Suppressor macrophage treated with lipopolysaccharide for 1 hour (primary cell): ENCODE measurements at regions not wholly inside any gene's neighbourhood (a gene's known extent, or its start where the extent isn't known, plus 50 kb on each side); places are given as distances from the start of the nearest gene placed in this dataset.
A peak's percentile ranks its signal among the peaks of the same experiment; 100 is the strongest.
"Not testable (repeated sequence)": the region's sequence is repeated elsewhere in the genome, so short reads cannot be mapped to it uniquely, and the experiment has no call there.

Experiments
- DNase-seq, 3 donors: peaks; one replicate each; pipeline ENCODE4 v3.0.0-alpha.2; 2020 to 2022

- DNase-seq, result no peak
These were observed 158.9 kb downstream of the HINT1 start for GRCh38 chr5:131005963-131006684.

DNA sequence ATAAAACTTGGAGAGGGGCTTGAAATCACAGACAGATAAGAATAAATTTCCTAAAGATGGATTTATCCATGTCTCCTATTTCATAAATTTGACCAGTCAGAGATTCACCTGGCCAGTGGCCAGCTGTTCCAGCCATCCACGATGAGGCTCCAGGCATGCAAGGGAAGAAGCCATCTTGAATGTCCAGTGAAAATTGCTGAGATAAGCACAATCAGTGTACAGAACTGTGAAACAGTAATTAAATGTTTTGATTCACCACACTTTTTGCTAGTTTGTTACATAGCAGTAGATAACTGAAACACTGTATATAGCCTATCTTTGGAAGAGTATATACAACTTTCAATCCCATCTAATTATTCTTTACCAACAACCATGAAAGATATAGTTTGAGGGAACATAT, 163.5 kb downstream of the HINT1 start:
- DNase-seq, result no peak

GRCh38 chr5:131000289-131000688, 164.8 kb downstream of the HINT1 start:
- no peak for DNase-seq

- not testable (repeated sequence) for DNase-seq
These were observed 168.3 kb downstream of the HINT1 start for GRCh38 chr5:130996720-130997119.

DNA sequence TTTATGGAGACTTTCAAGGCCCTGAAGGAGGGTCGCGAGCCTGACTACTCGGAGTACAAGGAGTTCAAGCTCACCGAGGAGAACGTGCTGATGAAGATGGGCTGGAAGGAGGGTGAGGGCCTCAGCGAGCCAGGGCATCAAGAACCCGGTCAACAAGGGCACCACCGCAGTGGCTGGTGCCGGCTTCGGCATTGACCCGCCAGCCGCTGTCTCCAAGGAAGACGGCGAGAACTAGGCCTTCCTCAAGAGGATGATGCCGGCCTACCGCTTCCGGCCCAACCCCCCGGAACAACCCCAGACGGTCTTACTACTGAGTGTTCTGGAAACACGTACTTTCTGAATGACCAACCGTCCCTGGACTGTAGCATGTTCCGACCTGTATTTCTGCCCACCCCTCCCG, 169.2 kb downstream of the HINT1 start:
- no peak for DNase-seq

DNA sequence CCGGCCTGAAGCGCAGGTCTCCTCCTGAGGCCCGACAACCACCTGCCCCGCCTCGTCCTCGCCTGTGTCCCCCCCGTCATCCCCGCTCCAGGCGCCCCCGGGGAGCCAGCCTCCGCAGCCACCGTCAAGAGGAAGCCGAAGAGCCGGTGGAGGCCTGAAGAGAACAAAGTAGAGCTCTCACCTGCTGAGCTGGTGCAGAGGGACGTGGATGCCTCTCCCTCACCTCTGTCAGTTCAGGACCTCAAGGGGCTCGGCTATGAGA, 169.9 kb downstream of the HINT1 start:
- DNase-seq, result no peak

DNA sequence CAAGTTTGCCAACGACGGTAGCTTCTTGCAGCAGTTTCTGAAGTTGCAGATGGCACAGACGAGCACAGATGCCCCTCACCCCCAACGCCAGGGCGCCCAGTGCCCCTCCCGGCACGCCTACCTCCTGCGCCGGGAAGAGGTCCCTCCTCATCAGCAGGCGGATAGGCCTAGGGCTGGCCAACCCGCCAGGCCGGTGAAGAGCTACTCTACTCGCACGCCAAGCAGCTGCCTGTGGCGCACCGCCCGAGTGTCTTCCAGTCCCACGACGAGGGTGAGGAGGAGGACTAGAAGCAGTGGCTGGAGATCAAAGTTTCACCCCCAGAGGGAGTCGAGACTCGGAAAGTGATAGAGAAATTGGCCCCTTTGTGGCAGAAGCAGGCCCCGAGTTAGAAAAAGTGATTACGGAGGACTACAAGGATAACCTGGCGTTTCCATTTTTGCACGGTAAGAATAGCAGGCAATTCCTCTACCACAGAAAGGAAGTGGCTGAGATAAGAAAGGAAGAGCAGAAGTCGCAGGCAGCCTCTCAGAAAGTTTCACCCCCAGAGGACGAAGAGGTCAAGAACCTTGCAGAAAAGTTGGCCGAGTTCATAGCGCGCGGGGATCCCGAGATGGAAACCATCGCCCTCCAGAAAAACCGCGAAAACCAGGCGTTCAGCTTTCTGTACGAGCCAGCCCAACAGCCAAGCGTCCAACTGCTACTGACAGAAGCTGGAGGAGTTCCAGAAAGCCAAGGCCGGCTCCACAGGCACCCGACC, 170.4 kb downstream of the HINT1 start:
- DNase-seq, result no peak

GRCh38 chr5:130992621-130993020, 172.4 kb downstream of the HINT1 start:
- no peak for DNase-seq

DNA sequence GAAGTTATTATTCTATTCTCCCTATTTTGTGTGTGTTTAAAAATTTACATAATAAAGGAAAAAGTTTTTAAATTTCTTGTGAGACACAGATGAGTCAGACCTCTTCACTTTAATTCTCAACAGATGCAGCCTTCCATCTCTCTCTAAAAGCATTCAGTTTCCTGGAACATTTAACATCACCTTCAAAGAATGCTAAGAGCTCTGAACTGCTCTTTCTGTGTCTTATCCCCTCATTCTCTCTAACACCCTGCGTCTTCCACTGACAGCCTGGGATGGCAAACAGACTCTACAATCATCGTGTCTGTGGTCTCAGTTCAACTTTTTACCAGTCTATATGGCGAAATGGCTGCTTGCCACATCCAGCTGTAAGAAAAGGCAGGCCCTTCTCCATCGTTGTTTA, 173.0 kb downstream of the HINT1 start:
- no peak for DNase-seq

DNA sequence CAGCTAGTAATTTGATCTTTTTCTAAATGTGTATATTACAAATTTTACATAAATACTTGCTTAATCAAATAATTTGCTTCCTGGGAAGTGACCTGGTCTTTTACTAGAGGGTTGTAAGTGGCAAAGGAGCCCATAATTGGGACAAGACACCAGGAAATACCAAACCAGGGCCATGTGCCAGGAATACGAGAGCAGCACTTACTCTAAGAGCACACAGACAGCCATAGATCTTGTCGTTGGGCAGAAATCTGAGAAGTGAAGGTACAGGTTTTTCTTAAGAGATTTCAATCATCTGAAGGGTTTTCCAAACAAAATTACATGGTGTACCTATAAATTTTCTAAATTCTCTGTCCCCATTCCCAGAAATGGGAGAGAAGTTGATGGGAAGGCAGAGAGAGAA, 179.3 kb downstream of the HINT1 start:
- no peak for DNase-seq

- DNase-seq, result no peak
These were observed 183.4 kb downstream of the HINT1 start for GRCh38 chr5:130981663-130982062.

GRCh38 chr5:130978475-130978874, 186.6 kb downstream of the HINT1 start:
- no peak for DNase-seq

- no peak for DNase-seq
These were observed 188.6 kb downstream of the HINT1 start for GRCh38 chr5:130976493-130976892.

DNA sequence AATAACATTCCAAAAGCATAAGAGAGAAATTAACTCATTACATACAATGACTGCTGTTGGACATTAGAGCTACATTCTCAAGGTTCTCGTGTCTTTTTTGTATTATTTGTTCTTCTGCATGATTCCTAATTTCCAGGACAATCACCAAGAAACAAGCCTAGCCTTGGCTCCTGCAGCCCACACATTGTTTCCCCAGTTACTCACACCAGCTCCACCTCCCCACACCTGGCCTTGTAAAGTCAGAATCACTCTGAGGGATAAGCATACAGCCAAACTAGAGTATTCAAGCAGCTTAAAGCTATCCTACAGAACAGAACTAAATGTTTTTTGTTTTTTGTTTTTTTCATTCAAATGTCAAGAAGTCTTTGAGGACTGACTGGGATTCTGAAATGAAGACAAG, 189.2 kb downstream of the HINT1 start:
- no peak for DNase-seq

GRCh38 chr5:130975299-130975698, 189.8 kb downstream of the HINT1 start:
- DNase-seq, result no peak

DNA sequence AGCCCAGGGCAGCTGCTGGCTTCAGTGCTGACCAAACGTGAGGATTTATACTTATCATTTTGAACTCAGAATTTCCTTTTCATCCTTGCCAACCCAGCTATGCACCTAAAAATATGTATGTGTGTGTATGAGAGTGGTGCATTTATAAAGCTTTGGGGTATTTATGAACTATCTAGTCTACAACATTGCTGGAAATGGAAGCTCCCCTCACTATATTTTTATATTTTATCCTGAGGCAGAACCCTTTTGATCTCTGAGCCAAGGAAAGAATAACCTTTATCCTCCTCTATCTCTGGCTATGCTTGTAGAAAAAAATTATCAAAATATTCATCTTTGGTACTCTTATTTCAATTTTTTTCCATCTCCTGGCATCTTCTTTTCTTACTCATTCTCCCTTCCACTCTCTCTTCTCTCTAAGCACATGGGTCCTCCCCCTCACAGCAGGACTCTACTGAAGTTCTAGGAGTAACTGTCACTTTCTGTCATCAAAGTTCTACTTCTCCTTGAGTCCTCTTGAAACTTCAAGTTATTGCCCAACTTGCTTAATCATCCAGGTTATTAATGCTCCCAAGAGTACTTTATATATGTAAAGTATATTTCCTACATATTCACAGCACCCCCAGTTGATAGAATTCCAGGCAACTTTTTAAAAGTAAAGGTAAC, 190.9 kb downstream of the HINT1 start:
- no peak for DNase-seq

DNA sequence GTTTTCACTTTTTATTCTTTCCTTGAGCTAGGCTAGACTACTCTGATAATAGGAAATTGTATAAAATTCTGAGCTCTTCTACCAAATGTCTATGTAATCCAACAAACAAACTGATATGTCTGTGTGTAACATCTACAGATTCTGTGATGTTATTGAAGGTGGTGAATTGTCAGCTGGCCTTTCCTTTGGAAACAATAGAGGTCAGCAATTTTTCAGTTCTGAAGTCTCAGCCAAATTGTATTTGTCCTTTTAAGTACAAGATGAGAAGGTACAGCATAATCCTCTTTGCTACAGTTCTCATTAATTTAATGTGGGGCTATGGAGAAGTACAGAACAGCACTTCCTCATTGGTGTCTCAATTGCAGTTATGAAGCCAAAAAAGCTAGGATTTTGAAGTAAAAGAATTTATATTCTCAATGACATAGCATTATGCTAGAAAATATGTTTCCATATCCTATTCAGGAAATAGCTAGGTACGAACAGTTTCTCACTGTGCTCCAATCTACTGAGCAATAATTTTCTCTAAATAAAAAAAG, 198.0 kb downstream of the HINT1 start:
- DNase-seq, result peak; percentile 7 to 37 (median 29)

DNA sequence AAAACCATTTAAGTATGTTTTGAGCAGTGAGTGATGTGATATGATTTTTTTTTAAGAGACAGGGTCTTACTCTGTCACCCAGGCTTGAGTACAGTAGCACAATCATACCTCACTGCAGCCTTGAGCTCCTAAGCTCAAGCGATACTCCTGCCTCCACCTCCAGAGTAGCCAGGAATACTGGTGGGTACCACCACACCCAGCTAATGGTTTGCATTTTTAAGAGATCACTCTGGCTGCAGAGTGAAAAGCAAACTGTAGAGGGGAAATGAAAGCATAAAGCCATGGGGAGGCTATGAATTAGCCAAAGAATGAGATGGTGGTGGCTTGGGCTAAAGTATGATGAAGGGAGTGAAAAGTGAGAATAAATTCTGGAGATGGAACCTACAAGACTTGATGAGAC, 199.1 kb downstream of the HINT1 start:
- DNase-seq, result no peak

DNA sequence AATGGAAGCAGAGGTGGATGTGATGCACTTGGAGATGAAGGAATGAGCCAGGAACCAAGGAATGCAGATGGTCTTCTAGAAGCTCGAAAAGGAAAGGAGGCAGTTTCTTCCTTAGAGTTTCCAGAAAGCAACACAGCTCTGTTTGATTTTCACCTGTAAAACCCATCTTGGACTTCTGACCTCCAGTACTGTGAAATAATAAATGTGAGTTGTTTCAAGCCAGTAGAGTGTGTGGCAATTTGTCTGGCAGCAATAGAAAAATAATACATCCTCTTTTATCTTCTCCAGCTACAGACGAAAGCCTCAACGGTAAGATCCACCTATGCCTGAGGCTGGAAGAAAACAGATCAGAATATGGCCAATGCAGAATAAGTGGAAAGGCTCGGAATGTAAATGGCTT, 199.7 kb downstream of the HINT1 start:
- no peak for DNase-seq

- no peak for DNase-seq
These were observed 200.5 kb downstream of the HINT1 start for GRCh38 chr5:130964231-130965202.

GRCh38 chr5:130963798-130964197, 201.3 kb downstream of the HINT1 start:
- no peak for DNase-seq

GRCh38 chr5:130957151-130957550, 207.9 kb downstream of the HINT1 start:
- DNase-seq, result no peak

DNA sequence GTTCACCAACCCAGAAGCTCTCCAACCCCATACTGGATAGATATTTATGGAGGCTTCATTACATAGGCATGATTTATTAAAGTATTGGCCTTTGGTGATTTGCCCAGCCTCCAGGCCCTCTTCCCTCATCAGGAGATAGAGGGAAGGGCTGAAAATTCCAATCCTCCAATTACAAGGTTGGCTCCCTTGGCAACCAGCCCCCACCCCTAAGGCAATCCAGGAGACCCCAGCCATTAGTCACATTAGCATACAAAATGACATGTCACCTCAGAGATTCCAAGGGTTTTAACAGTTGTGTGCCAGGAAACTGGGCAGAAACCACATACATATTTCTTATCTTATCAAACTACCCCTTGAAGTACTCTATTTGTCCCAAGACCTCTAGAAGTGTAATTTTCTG, 210.0 kb downstream of the HINT1 start:
- DNase-seq, result no peak
